GM23338 (cell line): ENCODE measurements at regions not wholly inside any gene's neighbourhood (a gene's known extent, or its start where the extent isn't known, plus 50 kb on each side); places are given as distances from the start of the nearest gene placed in this dataset.

Source experiments
- ATAC-seq: fragments of 200-7000 bp; cut with Tn5 transposase; 3 replicates; pipeline ENCODE4 v1.9.1; 2020
- DNase-seq: peaks from one replicate; pipeline ENCODE4 v3.0.0-alpha.2; 2015; ENCODE audit warnings: low spot score
- H2AFZ ChIP-seq: fragments of 200-600 bp; sonication (generic); 2 replicates; pipeline ENCODE4 v1.8.0; 2016; ENCODE audit warnings: antibody characterized with exemption, mild to moderate bottlenecking, moderate library complexity
- H3F3A ChIP-seq: fragments of 200-600 bp; sonication (generic); replicated peaks from 2 replicates; pipeline ENCODE4 v1.8.0; 2017; ENCODE audit warnings: antibody characterized with exemption, mixed run types, low read depth
- H3K27ac ChIP-seq: fragments of 200-600 bp; sonication (generic); 2 replicates; pipeline ENCODE4 v1.6.1; 2016; ENCODE audit warnings: low read depth
- H3K27me3 ChIP-seq: fragments of 200-600 bp; sonication (generic); 2 replicates; pipeline ENCODE4 v1.8.0; 2016; ENCODE audit warnings: mild to moderate bottlenecking, mixed run types, moderate library complexity; ENCODE audit not compliant: insufficient read depth
- H3K36me3 ChIP-seq: fragments of 200-600 bp; sonication (generic); 2 replicates; pipeline ENCODE4 v1.8.0; 2016; ENCODE audit warnings: mild to moderate bottlenecking; ENCODE audit not compliant: insufficient read depth
- H3K4me1 ChIP-seq: fragments of 200-600 bp; sonication (generic); 2 replicates; pipeline ENCODE4 v1.8.0; 2016; ENCODE audit warnings: mild to moderate bottlenecking, moderate library complexity; ENCODE audit not compliant: insufficient read depth
- H3K4me2 ChIP-seq: fragments of 200-600 bp; sonication (generic); 2 replicates; pipeline ENCODE4 v1.7.1; 2017; ENCODE audit warnings: mixed run types
- H3K4me3 ChIP-seq: fragments of 200-600 bp; sonication (generic); 2 replicates; pipeline ENCODE4 v1.6.1; 2016; ENCODE audit warnings: mixed run types
- H3K79me2 ChIP-seq: fragments of 200-600 bp; sonication (generic); replicated peaks from 2 replicates; pipeline ENCODE4 v1.8.0; 2017; ENCODE audit warnings: mild to moderate bottlenecking; ENCODE audit not compliant: insufficient read depth
- H3K9me2 ChIP-seq: fragments of 200-600 bp; sonication (generic); 2 replicates; pipeline ENCODE4 v1.8.0; 2017; ENCODE audit not compliant: insufficient read depth
- H4K20me1 ChIP-seq: fragments of 200-600 bp; sonication (generic); replicated peaks from 2 replicates; pipeline ENCODE4 v1.8.0; 2017; ENCODE audit warnings: mild to moderate bottlenecking; ENCODE audit not compliant: insufficient read depth
- H3K27ac Mint-ChIP-seq: 2 replicates; pipeline ENCODE4 v1.8.0; 2020; ENCODE audit warnings: inconsistent platforms, mild to moderate bottlenecking, moderate library complexity, mixed read lengths
- H3K27me3 Mint-ChIP-seq: 3 replicates; pipeline ENCODE4 v1.8.0; 2022; ENCODE audit warnings: low read depth, mild to moderate bottlenecking, moderate library complexity, mixed read lengths, inconsistent platforms; ENCODE audit not compliant: insufficient read depth, poor library complexity
- H3K36me3 Mint-ChIP-seq: 3 replicates; pipeline ENCODE4 v1.8.0; 2021; ENCODE audit warnings: low read depth, mild to moderate bottlenecking, inconsistent platforms, moderate library complexity, mixed read lengths
- H3K4me1 Mint-ChIP-seq: 3 replicates; pipeline ENCODE4 v1.8.0; 2020; ENCODE audit warnings: mild to moderate bottlenecking, inconsistent platforms, mixed read lengths
- H3K4me3 Mint-ChIP-seq: 3 replicates; pipeline ENCODE4 v1.8.0; 2021; ENCODE audit warnings: moderate library complexity, mild to moderate bottlenecking, inconsistent platforms, mixed read lengths
- H3K9me3 Mint-ChIP-seq: 3 replicates; pipeline ENCODE4 v1.8.0; 2020; ENCODE audit warnings: moderate library complexity, mild to moderate bottlenecking, inconsistent platforms, mixed read lengths
- CREB1 ChIP-seq: fragments of 250-450 bp; sonication (Bioruptor Pico); IDR thresholded peaks from 2 replicates; pipeline ENCODE4 v1.5.0; 2020; ENCODE audit warnings: low read depth, mild to moderate bottlenecking, moderate library complexity
- ETS1 ChIP-seq: IDR thresholded peaks from 2 replicates; pipeline ENCODE4 v1.6.1; 2016; ENCODE audit warnings: antibody characterized with exemption
- EZH2 ChIP-seq: fragments of 200-600 bp; sonication (generic); IDR thresholded peaks from one replicate; pipeline ENCODE4 v1.8.0; 2017; ENCODE audit warnings: antibody characterized with exemption, mild to moderate bottlenecking, low read depth; ENCODE audit not compliant: unreplicated experiment
- JUNB ChIP-seq: IDR thresholded peaks from one replicate; pipeline ENCODE4 v1.6.1; 2016; ENCODE audit warnings: antibody characterized with exemption; ENCODE audit not compliant: unreplicated experiment
- NANOG ChIP-seq: IDR thresholded peaks from 2 replicates; pipeline ENCODE4 v1.6.1; 2016; ENCODE audit warnings: antibody characterized with exemption, borderline replicate concordance
- REST ChIP-seq: IDR thresholded peaks from one replicate; pipeline ENCODE4 v1.6.1; 2018; ENCODE audit warnings: antibody characterized with exemption; ENCODE audit not compliant: unreplicated experiment
- STAT1 ChIP-seq: IDR thresholded peaks from one replicate; pipeline ENCODE4 v1.6.1; 2016; ENCODE audit warnings: antibody characterized with exemption; ENCODE audit not compliant: unreplicated experiment
- ZNF331 ChIP-seq: fragments of 250-450 bp; sonication (Bioruptor Pico); IDR thresholded peaks from 2 replicates; pipeline ENCODE4 v1.5.0; 2020; ENCODE audit warnings: low read depth, mild to moderate bottlenecking, moderate library complexity
- TF ChIP-seq, protein P1 (sequence below): fragments of 250-450 bp; sonication (Bioruptor Pico); IDR thresholded peaks from 2 replicates; pipeline ENCODE4 v1.5.0; 2020; ENCODE audit warnings: mild to moderate bottlenecking, moderate library complexity
- TF ChIP-seq, protein P2 (sequence below), 2 experiments: fragments of 200-600 bp in 1 of 2; sonication (generic) in 1 of 2; conservative IDR thresholded peaks; 2 replicates each; pipeline versions ENCODE4 v1.5.1 to v1.6.1; 2016 to 2017; ENCODE audit warnings: antibody characterized with exemption in 2 of 2, low read depth in 2 of 2, mild to moderate bottlenecking in 2 of 2, moderate library complexity in 1 of 2

DNA sequence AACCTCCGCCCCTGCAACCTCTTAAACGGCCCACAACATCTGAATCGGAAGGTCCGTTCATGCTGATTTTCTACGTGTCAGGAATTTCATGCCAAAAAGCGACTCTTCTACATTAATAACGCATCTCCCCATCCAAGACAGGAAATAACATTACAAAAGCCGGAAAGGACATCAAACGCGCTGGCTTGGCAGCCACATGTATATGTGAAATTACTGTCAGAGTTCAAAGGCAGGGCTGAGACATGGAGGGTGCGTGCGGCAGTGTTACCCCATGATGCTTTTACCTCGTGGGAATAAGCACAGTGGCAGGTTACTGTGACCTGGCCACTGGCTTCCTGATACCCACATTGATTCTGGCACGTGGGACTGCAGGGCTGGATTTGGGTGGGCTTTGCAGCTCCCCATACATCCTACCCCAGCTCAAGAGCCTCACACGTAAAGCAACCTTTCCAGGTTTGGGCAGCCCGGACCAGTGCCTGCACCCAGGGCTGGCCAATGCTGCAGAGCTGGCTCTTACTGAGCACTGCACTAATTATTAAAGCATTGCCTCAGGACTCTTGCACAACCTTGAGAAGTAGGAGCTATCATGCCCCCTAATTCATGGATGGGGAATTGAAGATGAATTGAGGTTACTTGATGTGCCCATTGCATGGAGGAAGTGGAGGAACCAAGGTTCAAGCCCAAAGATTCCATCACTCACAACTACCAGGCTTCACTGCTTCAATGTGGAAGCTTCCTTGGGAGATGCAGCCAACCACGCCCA, 120.6 kb upstream of the FOXF1 start:
- Mint-ChIP-seq H3K4me1 (peaks cover 3% of the 10 kb centered on the region; the same call in 1 of the 3 replicates), H3K27ac (no peak overlapping the region), H3K4me3 (no peak overlapping the region), H3K9me3 (no peaks in the 10 kb centered on the region; the same call in 2 of the 3 replicates), H3K27me3 (peaks cover 4% of the 10 kb centered on the region), H3K36me3 (no peaks in the 10 kb centered on the region)
- H3K79me2 ChIP-seq = no peaks in the 10 kb centered on the region
- H3K27ac ChIP-seq = no peak overlapping the region
- H3K4me1 ChIP-seq = no peaks in the 10 kb centered on the region
- TF ChIP-seq CREB1 (CRISPR knock-in tag) = no peak
- TF ChIP-seq ZNF331 (CRISPR knock-in tag) = no peak
- no peak for TF ChIP-seq NANOG
- TF ChIP-seq, protein P1, sequence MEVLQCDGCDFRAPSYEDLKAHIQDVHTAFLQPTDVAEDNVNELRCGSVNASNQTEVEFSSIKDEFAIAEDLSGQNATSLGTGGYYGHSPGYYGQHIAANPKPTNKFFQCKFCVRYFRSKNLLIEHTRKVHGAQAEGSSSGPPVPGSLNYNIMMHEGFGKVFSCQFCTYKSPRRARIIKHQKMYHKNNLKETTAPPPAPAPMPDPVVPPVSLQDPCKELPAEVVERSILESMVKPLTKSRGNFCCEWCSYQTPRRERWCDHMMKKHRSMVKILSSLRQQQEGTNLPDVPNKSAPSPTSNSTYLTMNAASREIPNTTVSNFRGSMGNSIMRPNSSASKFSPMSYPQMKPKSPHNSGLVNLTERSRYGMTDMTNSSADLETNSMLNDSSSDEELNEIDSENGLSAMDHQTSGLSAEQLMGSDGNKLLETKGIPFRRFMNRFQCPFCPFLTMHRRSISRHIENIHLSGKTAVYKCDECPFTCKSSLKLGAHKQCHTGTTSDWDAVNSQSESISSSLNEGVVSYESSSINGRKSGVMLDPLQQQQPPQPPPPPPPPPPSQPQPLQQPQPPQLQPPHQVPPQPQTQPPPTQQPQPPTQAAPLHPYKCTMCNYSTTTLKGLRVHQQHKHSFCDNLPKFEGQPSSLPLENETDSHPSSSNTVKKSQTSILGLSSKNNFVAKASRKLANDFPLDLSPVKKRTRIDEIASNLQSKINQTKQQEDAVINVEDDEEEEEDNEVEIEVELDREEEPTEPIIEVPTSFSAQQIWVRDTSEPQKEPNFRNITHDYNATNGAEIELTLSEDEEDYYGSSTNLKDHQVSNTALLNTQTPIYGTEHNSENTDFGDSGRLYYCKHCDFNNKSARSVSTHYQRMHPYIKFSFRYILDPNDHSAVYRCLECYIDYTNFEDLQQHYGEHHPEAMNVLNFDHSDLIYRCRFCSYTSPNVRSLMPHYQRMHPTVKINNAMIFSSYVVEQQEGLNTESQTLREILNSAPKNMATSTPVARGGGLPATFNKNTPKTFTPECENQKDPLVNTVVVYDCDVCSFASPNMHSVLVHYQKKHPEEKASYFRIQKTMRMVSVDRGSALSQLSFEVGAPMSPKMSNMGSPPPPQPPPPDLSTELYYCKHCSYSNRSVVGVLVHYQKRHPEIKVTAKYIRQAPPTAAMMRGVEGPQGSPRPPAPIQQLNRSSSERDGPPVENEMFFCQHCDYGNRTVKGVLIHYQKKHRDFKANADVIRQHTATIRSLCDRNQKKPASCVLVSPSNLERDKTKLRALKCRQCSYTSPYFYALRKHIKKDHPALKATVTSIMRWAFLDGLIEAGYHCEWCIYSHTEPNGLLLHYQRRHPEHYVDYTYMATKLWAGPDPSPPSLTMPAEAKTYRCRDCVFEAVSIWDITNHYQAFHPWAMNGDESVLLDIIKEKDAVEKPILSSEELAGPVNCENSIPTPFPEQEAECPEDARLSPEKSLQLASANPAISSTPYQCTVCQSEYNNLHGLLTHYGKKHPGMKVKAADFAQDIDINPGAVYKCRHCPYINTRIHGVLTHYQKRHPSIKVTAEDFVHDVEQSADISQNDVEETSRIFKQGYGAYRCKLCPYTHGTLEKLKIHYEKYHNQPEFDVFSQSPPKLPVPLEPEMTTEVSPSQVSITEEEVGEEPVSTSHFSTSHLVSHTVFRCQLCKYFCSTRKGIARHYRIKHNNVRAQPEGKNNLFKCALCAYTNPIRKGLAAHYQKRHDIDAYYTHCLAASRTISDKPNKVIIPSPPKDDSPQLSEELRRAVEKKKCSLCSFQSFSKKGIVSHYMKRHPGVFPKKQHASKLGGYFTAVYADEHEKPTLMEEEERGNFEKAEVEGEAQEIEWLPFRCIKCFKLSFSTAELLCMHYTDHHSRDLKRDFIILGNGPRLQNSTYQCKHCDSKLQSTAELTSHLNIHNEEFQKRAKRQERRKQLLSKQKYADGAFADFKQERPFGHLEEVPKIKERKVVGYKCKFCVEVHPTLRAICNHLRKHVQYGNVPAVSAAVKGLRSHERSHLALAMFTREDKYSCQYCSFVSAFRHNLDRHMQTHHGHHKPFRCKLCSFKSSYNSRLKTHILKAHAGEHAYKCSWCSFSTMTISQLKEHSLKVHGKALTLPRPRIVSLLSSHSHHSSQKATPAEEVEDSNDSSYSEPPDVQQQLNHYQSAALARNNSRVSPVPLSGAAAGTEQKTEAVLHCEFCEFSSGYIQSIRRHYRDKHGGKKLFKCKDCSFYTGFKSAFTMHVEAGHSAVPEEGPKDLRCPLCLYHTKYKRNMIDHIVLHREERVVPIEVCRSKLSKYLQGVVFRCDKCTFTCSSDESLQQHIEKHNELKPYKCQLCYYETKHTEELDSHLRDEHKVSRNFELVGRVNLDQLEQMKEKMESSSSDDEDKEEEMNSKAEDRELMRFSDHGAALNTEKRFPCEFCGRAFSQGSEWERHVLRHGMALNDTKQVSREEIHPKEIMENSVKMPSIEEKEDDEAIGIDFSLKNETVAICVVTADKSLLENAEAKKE (CRISPR knock-in tag) = no peak
- TF ChIP-seq, protein P2, sequence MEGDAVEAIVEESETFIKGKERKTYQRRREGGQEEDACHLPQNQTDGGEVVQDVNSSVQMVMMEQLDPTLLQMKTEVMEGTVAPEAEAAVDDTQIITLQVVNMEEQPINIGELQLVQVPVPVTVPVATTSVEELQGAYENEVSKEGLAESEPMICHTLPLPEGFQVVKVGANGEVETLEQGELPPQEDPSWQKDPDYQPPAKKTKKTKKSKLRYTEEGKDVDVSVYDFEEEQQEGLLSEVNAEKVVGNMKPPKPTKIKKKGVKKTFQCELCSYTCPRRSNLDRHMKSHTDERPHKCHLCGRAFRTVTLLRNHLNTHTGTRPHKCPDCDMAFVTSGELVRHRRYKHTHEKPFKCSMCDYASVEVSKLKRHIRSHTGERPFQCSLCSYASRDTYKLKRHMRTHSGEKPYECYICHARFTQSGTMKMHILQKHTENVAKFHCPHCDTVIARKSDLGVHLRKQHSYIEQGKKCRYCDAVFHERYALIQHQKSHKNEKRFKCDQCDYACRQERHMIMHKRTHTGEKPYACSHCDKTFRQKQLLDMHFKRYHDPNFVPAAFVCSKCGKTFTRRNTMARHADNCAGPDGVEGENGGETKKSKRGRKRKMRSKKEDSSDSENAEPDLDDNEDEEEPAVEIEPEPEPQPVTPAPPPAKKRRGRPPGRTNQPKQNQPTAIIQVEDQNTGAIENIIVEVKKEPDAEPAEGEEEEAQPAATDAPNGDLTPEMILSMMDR (conservative IDR thresholded peaks at IDR 0.05; ENCODE audit: low read depth in 2 of 2) = no peak
- TF ChIP-seq STAT1 = no peak
- no peak for TF ChIP-seq ETS1
- TF ChIP-seq JUNB = no peak
- no peak for TF ChIP-seq EZH2
- TF ChIP-seq REST = no peak
- H2AFZ ChIP-seq = no peak overlapping the region
- ATAC-seq = no peak
- no peaks in the 10 kb centered on the region for H3F3A ChIP-seq
- H3K36me3 ChIP-seq = no peaks in the 10 kb centered on the region
- peaks cover 6% of the 10 kb centered on the region; the same call in 1 of the 2 replicates for H3K9me2 ChIP-seq
- no peak overlapping the region for H3K4me2 ChIP-seq
- no peaks in the 10 kb centered on the region for H3K27me3 ChIP-seq
- no peak overlapping the region for H3K4me3 ChIP-seq
- no peak for DNase-seq
- H4K20me1 ChIP-seq = no peaks in the 10 kb centered on the region
